SK-N-MC (cell line): ENCODE measurements at regions not wholly inside any gene's neighbourhood (a gene's known extent, or its start where the extent isn't known, plus 50 kb on each side); places are given as distances from the start of the nearest gene placed in this dataset.

Experiments used
- EZH2 ChIP-seq: fragments of 200-600 bp; sonication (generic); IDR thresholded peaks from one replicate; pipeline ENCODE4 v1.6.1; 2017; ENCODE audit warnings: antibody characterized with exemption
- FOXP2 ChIP-seq: optimal IDR thresholded peaks from 2 replicates; pipeline ENCODE3; 2011; ENCODE audit warnings: mild to moderate bottlenecking, moderate library complexity; ENCODE audit not compliant: insufficient read depth; ENCODE audit errors: extremely low read length, control extremely low read depth
- POLR2AphosphoS5 ChIP-seq: IDR thresholded peaks from 2 replicates; pipeline ENCODE4 v1.6.1; 2012; ENCODE audit warnings: mild to moderate bottlenecking, low read depth, low read length, borderline replicate concordance

DNA sequence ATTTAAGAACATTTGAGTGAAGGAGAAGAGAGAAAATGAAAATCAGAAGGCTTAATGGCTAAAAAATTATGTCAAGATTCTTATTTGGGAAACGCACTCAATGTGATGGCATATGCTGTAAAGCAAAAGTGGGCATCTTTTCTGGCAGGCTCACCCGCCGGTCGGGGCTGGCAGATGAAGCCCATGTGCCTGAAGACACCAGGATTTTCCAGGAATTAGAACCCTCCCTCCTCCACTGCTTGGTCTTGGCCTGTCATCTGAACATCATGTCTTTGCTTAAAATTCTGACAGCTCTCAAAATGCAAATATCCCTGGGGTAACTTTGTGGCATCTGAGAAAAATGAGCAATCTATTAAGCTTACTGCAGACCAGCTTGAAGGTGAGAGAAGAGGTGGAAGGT is 337.9 kb downstream of the IRX1 start:
- TF ChIP-seq EZH2: no peak
- no peak for TF ChIP-seq POLR2AphosphoS5
- TF ChIP-seq FOXP2: no peak
